Sigmoid colon (tissue), 6 donors: ENCODE measurements at regions not wholly inside any gene's neighbourhood (a gene's known extent, or its start where the extent isn't known, plus 50 kb on each side); places are given as distances from the start of the nearest gene placed in this dataset.
"Not testable (repeated sequence)": the region's sequence is repeated elsewhere in the genome, so short reads cannot be mapped to it uniquely, and the experiment has no call there.

Experiments used
- DNase-seq: peaks from one replicate; pipeline ENCODE4 v3.0.0-alpha.2; 2019
- H3K27ac ChIP-seq, 4 donors: fragments of 200-600 bp; sonication (generic); one replicate each; pipeline ENCODE4 v1.5.1; 2016 to 2019; ENCODE audit warnings: mild to moderate bottlenecking in 1 of 4
- H3K27me3 ChIP-seq, 3 donors: fragments of 200-600 bp; sonication (generic); one replicate each; pipeline ENCODE4 v1.5.1; 2019; ENCODE audit warnings: mild to moderate bottlenecking in 1 of 3
- H3K36me3 ChIP-seq, 4 donors: fragments of 200-600 bp; sonication (generic); one replicate each; pipeline ENCODE4 v1.5.1; 2016 to 2019
- H3K4me1 ChIP-seq, 4 donors: fragments of 200-600 bp; sonication (generic); one replicate each; pipeline ENCODE4 v1.5.1; 2017 to 2019
- H3K4me3 ChIP-seq, 4 donors: fragments of 200-600 bp; sonication (generic); one replicate each; pipeline ENCODE4 v1.5.1; 2017 to 2019; ENCODE audit warnings: mild to moderate bottlenecking in 2 of 4, moderate library complexity in 1 of 4
- H3K9me3 ChIP-seq, 4 donors: fragments of 200-600 bp in 3 of 4; sonication (generic) in 3 of 4; one replicate each; pipeline versions ENCODE4 v1.5.1 to v1.6.1; 2013 to 2019
- CTCF ChIP-seq, 4 experiments: fragments of 450-650 bp in 3 of 4; fragments of 200-600 bp in 1 of 4; IDR thresholded peaks; one replicate each; pipeline ENCODE4 v1.5.1; 2016 to 2019; ENCODE audit warnings: antibody characterized with exemption in 4 of 4, mild to moderate bottlenecking in 3 of 4, moderate library complexity in 2 of 4
- EP300 ChIP-seq, 4 donors: sonication (generic); formaldehyde crosslinking; IDR thresholded peaks; one replicate each; pipeline ENCODE4 v1.6.1; 2017; ENCODE audit warnings: antibody characterized with exemption in 4 of 4
- POLR2A ChIP-seq, 2 donors: fragments of 450-650 bp; IDR thresholded peaks; one replicate each; pipeline ENCODE4 v1.6.1; 2016; ENCODE audit warnings: antibody characterized with exemption in 2 of 2, mild to moderate bottlenecking in 2 of 2, moderate library complexity in 2 of 2
- POLR2AphosphoS5 ChIP-seq, 4 donors: sonication (generic); formaldehyde crosslinking; IDR thresholded peaks; one replicate each; pipeline ENCODE4 v1.6.1; 2017; ENCODE audit warnings: antibody characterized with exemption in 4 of 4
- WGBS, 2 donors: extraction: QIAGEN DNeasy Blood & Tissue Kit; methylation state at CpG; one replicate each; pipeline ENCODE4 v1.1.7; 2013; 5-methylcytosine and 5-hydroxymethylcytosine counted together
- intact Hi-C: fragments of 100-400 bp; cut with DNase I; formaldehyde crosslinking; loops from one replicate; pipeline ENCODE4 v1.15.1; 2023
- donor health status: healthy with polysubstance abuse.
- donor health status: healthy.

- Histone ChIP-seq H3K4me3 (no peak overlapping the region), H3K36me3 (no peaks in the 10 kb centered on the region), H3K4me1 (no peaks in the 10 kb centered on the region), H3K27ac (no peak overlapping the region), H3K9me3 (no peaks in the 10 kb centered on the region), H3K27me3 (no peaks in the 10 kb centered on the region)
- intact Hi-C loops, result no loop called here
- no peak for DNase-seq
- TF ChIP-seq POLR2A (IDR thresholded peaks at IDR 0.05), result no peak
- TF ChIP-seq POLR2AphosphoS5 (IDR thresholded peaks at IDR 0.05), result no peak
- TF ChIP-seq CTCF (IDR thresholded peaks at IDR 0.05), result no peak
- no peak for TF ChIP-seq EP300 (IDR thresholded peaks at IDR 0.05)
- WGBS, 2 donors, result 73 to 85% methylated on average over 7 of the region's 7 CpGs
Observed at GRCh38 chr5:1959231-1959630, 76.5 kb upstream of the IRX4 start.

- intact Hi-C loops, result no loop called here
- H3K4me1 ChIP-seq, result no peaks in the 10 kb centered on the region
- WGBS, 2 donors, result 86 to 87% methylated on average over 17 of the region's 17 CpGs
- H3K4me3 ChIP-seq, result no peak overlapping the region
- no peaks in the 10 kb centered on the region for H3K36me3 ChIP-seq
- no peaks in the 10 kb centered on the region for H3K27me3 ChIP-seq
- no peak for DNase-seq
- no peaks in the 10 kb centered on the region for H3K9me3 ChIP-seq
- TF ChIP-seq EP300 (IDR thresholded peaks at IDR 0.05), result no peak
- no peak for TF ChIP-seq CTCF (IDR thresholded peaks at IDR 0.05)
- no peak for TF ChIP-seq POLR2AphosphoS5 (IDR thresholded peaks at IDR 0.05)
- no peak for TF ChIP-seq POLR2A (IDR thresholded peaks at IDR 0.05)
- no peak overlapping the region for H3K27ac ChIP-seq
Observed at GRCh38 chr5:1958211-1959010, 75.7 kb upstream of the IRX4 start.

- no peaks in the 10 kb centered on the region for H3K36me3 ChIP-seq
- WGBS, 2 donors, result 93 to 95% methylated on average over 6 of the region's 6 CpGs
- no peak overlapping the region for H3K4me3 ChIP-seq
- H3K9me3 ChIP-seq, result no peaks in the 10 kb centered on the region
- no peak for TF ChIP-seq POLR2AphosphoS5 (IDR thresholded peaks at IDR 0.05)
- no peak for TF ChIP-seq EP300 (IDR thresholded peaks at IDR 0.05)
- no peak for TF ChIP-seq POLR2A (IDR thresholded peaks at IDR 0.05)
- no peak for TF ChIP-seq CTCF (IDR thresholded peaks at IDR 0.05)
- DNase-seq, result no peak
- H3K4me1 ChIP-seq, result no peaks in the 10 kb centered on the region
- intact Hi-C loops, result loop anchor here (2.0 kb wide), 1 partner anchor 49 kb away; no protein-coding TSS in a partner anchor
- H3K27ac ChIP-seq, result no peak overlapping the region
- no peaks in the 10 kb centered on the region for H3K27me3 ChIP-seq
Observed at GRCh38 chr5:1955586-1955985, 72.9 kb upstream of the IRX4 start.

- not testable (repeated sequence) for H3K4me1 ChIP-seq, DNase-seq, H3K27ac ChIP-seq, H3K27me3 ChIP-seq, H3K4me3 ChIP-seq, H3K9me3 ChIP-seq, H3K36me3 ChIP-seq
- intact Hi-C loops, result loop anchor here (2.0 kb wide), 1 partner anchor 51 kb away; no protein-coding TSS in a partner anchor
- WGBS, 2 donors, result 70 to 72% methylated on average over 5 of the region's 5 CpGs
Observed at GRCh38 chr5:1953710-1954109, 71.0 kb upstream of the IRX4 start.

GRCh38 chr5:1952444-1953099 is 69.8 kb upstream of the IRX4 start:
- Histone ChIP-seq H3K27me3 (no peaks in the 10 kb centered on the region), H3K27ac (no peak overlapping the region), H3K4me1 (peaks cover 0 to 8% (median 2%) of the 10 kb centered on the region in 4 donors), H3K4me3 (no peak overlapping the region), H3K36me3 (no peaks in the 10 kb centered on the region), H3K9me3 (no peaks in the 10 kb centered on the region)
- 31 to 65% methylated on average over 20 of the region's 20 CpGs for WGBS, 2 donors
- intact Hi-C loops, result no loop called here
- TF ChIP-seq CTCF (IDR thresholded peaks at IDR 0.05) (no peak), POLR2A (IDR thresholded peaks at IDR 0.05) (no peak), POLR2AphosphoS5 (IDR thresholded peaks at IDR 0.05) (no peak), EP300 (IDR thresholded peaks at IDR 0.05) (no peak)
- no peak for DNase-seq
